ENCODE measurements at regions not wholly inside any gene's neighbourhood (a gene's known extent, or its start where the extent isn't known, plus 50 kb on each side); places are given as distances from the start of the nearest gene placed in this dataset.
"Not testable (repeated sequence)": the region's sequence is repeated elsewhere in the genome, so short reads cannot be mapped to it uniquely, and the experiment has no call there.

DNA sequence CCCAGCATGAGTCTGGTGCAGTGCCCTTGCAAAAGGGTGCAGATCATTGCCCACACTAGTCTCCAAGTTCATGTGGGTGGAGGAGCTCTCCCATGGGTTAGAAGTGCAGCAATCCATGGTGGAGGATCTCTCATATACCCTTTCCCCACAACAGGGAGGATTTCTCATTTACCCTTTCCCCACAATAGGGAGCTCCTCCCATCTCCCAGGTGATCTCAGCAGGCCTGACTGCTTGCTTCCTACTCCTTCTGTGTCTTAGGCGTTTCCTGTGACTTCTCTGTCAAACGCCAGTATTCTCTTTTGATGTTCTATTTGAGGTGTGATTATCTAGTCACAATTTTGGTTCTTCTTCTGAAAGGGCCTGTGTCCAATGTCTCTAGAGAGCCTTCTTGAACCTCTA is 133.8 kb upstream of the RFX3 start:
- no peak for DNase-seq (ENCODE audit: low spot score)

DNA sequence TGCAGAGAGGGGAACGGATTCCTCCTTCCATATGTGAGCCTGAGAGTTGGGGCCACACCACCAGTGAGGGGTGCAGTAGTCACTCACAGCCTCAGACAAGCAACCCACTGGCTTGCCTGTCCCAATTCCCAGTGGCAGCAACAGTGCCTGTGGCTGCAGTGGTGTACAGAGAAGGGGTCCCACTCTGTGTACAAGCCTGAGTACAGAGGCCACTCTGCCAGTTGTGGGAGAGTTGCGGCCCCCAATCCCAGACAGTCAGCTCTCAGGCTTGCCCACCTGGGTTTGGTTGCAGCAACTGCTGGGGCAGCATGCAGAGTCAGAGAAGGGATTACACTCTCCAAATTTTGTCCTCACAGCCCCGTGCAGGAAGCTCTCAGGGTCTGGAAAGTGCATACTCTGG is 133.2 kb upstream of the RFX3 start:
- no peak for DNase-seq (ENCODE audit: low spot score)

DNA sequence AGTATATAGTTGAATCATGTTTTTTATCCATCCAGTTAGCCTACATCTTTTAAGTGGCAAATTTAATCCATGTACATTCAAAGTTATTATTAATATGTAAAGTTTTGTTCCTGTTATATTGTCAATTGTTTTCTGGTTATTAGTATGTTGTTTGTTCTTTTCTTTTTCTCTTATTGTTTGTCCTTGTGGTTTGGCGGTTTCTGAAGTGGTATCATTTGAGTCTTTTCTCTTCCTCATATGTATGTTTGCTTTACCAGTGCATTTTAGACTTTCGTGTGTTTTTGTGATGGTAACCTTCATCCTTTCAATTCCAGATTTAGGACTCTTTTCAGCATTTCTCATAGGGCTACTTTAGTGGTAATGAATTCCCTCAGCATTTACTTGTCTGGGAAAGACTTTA is 130.4 kb upstream of the RFX3 start:
- no peak for DNase-seq (ENCODE audit: low spot score)

DNA sequence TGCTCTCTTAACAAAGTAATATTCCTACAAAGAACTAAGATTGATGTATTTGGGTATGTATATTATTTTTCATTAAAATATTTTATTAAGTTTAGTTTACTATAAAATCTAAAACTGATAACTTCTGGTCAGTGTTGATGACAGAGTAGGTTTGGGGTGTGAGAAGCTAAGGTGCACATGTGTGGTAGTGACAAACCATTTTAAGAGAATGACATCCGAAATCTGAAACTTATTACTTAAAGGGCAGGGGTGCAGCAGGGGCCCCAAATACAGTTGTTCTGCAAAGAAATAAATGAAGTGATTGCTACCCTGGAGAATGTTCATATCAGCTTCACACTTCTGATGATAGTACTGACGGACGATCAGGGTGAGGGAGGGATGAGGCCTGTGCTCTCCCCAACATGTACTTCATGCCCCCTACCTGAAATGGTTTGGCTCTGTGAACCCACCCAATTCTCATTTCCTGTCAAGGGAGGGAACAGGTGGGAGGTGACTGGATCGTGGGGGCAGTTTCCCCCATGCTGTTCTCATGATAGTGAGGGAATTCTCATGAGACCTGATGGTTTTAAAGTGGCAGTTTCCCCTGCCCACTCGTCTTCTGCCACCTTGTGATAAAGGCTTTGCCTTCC is 125.3 kb upstream of the RFX3 start:
- DNase-seq (ENCODE audit: low spot score): no peak

DNA sequence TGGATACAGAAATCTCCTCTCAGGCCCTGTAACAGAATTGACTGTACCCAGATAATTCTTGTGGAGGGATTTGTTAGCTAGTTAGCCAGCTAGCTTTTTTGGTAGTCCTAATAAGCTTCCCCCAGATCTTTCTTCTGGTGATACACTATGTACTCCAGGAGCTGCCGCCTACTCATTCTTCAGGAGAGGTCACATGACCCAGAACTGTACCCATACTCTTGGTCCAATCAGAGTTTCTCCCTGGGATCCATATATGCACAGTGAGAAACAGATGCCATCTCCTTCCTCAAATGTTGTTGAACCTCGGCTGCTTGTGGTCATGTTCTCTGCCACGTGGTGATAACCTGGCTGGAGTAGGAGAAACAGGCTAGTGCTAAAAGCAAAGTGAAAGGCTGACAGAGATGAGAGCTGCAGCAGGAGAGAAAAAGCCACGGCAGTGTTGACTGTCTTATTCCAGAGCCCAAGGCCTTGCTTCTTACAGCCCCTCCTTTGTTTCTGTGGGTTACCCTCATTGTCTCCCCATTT is 123.0 kb upstream of the RFX3 start:
- DNase-seq (ENCODE audit: low spot score): no peak

DNA sequence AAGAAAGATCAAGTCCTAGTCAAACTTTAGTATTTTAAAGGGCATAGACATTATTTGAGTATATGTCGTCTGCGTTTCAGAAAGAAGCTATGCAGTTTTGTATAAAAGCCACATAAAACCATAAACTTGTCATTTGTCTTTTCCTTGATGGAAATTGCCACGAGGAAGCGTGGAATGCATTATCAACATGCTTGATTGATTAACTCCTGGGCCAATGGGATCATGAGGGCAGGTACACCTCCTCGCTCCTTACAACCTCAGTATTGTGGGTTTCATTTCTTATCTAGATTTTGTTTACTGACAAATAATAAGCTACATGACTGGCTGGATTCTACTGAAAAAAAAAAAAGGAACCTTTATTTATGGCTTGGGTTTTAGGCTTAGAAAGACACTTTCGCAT is 122.5 kb upstream of the RFX3 start:
- no peak for DNase-seq (ENCODE audit: low spot score)

DNA sequence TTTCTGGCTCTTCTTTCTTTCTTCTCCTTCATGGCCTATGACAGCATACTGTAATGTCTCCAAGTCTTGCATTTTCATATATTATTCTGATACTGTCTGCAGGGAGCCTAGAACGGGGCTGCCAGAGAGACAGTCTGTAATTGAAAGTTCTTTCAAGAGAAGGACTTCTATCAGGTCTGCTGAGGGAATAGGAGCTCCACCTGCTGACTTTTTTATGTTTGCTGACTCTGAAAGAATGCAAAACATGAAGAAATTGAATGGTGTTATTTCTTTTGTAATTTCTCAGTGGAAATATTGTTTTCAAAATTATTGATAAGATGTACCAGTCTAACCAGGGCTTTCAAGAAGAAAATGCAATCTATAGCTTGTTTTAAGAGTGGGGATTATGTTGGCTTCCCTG is 121.9 kb upstream of the RFX3 start:
- DNase-seq (ENCODE audit: low spot score): peak; percentile 11

DNA sequence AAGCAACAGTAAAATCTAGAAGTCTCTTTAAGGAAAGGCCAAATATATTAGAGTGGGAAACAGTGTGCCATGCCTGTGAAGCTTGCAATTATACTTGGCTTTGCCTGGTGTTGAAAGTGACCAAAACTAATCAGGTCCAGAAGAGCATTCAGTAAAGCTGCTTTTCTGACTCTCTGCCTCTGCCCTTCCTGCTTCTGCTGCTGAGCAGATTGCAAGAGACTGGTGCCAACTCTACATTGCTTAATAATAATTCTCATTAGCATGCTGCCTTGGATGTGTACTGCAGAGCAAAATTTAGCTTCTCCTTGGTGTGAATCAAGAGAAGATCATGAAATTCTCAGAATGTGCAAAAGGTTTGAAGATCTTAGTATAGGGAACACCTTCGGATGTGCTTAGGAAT is 120.4 kb upstream of the RFX3 start:
- DNase-seq (ENCODE audit: low spot score): peak; percentile 86

DNA sequence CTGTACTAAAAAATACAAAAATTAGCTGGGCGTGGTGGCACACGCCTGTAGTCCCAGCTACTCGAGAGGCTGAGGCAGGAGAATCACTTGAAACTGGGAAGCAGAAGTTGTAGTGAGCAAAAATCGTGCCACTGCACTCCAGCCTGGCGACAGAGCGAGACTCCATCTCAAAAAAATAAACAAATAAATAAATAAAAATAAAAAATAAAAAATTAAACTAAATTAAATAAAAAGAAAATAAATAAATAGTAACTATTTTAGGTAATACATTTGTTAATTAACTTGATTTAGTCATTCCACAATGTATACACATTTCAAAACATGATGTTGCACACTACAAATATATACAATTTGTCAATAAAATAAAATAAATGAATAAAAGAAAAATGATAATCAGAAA is 116.3 kb upstream of the RFX3 start:
- DNase-seq (ENCODE audit: low spot score): not testable (repeated sequence)

DNA sequence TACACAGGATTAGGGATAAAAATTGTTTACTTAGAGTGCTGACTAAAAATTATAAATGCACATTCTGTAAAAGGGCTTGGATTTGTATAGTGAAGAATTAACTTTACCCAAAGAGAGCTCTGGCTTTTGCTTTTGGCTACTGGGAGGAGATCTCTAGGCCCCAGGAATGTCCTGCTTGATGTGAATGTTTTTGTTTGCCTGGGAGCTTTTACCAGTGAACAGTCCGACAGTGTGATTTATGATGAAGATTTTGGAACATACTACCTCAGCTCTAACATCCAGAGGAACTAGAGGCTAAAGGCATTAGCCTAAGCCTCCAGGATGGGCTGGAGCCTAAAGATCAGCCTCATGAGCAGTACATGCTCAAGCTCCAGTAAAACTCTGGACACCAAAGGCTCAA is 103.7 kb upstream of the RFX3 start:
- no peak for DNase-seq (ENCODE audit: low spot score)

DNA sequence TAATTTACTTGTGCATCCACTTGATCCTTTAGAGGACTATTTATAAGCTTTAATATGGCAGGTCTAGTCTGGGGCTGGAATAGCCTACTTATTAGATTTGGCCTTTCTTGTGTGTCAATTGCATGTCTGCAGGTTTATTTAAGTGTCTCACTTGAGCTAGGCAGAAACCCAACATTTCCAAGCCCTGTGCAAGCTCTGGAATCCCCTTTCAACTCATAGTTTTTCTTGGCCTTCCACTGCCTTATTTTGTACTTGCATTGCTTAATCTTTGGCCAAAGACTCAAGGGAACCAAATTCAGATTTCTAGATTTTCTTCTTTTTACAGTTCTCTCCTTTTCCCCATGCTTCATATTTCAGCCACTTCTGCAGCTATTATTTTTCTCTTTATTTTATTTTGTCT is 102.4 kb upstream of the RFX3 start:
- no peak for DNase-seq (ENCODE audit: low spot score)

DNA sequence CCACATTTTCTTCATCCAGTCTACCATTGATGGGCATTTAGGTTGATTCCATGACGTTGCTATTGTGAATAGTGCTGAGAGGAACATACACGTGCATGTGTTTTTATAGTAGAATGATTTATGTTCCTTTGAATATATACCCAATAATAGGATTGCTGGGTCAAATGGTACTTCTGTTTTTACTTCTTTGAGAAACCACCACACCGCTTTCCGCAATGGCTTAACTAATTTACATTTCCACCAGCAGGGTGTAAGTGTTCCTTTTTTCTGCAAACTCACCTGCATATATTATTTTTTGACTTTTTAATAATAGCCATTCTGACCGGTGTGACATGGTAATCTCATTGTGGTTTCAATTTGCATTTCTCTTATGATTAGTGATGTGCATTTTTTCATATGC is 82.2 kb upstream of the RFX3 start:
- no peak for DNase-seq (ENCODE audit: low spot score)

DNA sequence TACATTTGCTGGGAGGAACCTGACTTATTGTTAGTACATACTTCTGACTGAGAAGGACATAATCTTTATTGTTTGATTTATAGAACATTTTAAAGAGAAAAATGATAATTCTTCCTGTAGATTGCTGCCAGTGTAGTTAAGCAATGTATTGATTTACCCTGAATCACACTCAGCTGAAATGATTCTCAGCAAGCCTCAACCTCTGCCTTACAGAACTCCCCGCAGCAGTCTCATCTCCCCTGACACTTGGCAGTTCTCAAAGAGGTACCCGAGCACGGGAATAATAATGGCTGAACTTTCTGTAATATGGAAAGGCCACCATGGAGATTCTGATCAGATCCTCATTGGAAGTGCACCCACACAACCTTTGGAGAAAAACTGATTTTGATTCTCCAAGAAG is 74.9 kb upstream of the RFX3 start:
- DNase-seq (ENCODE audit: low spot score): no peak

DNA sequence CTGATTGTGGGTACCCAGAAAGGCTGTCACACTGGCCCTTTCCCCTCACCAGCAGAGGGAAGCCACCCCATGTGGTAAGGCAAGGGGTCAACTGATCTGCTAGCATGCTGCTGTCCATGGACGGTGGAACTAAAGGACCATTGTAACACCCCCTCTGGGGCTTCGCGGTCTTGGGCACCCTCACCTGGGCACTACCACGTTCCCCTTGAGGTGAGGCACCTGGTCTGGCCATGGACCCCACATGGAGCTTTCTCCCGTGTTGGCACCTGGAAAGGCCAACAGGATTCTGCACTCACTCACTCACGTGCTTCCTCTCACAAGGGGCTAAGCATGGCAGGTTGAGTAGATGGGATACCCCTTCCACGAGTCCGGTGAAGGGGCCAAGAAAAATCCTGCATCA is 72.0 kb upstream of the RFX3 start:
- no peak for DNase-seq (ENCODE audit: low spot score)

DNA sequence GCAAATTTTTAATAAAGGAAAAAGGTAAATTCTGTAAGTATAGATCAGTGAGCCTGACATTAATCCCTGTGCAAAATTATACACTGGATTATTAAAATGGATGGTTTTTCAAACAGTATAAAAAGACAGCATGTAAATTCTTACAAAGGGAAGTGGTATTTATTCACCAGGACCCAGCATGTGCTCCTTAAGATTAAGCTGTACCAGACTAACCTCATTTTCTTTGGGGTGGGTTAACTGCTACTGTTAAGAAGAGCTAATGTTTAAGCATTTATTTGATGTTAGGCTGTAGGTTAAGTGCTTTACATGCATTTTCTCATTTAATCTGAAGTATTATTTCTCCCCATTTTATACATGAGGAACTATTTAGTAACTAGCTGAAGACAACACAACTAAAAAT is 60.3 kb upstream of the RFX3 start:
- no peak for DNase-seq (ENCODE audit: low spot score)

DNA sequence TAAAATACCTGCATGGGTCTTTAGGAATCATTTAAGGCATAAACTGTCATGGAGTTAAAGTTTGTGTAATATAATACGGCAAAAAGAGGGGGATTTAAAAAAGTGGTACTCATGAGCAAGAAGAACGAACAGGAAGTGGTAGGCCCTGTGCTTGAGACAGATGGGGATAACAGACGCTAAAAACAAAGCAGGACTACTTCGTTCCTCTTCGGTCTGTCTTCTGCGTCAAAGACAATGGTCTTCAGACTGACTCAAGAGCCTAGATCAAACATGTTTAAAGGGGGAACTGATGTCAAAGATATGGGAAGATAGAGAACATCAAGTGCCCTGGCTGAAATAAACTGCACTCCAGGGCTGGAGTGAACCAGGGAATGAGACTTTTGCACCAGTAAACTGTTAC is 59.8 kb upstream of the RFX3 start:
- no peak for DNase-seq (ENCODE audit: low spot score)

DNA sequence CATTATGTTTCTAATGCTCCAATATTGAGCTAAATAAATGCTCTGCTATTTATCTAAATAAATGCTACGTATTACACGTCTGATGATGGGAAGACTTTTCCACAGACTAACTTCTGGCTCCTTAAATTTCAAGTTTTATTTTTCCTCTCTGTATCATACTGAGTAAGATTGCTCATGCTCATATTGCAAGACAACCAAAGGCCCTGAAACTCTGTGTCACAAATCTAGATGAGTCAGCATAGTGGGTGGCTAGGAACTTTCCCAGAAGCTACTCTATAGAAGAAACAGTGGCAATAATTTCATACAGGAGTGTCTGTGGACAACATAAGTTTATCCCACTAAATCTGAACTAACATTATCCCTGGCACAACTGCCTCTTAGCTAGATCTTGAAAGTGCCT is 53.0 kb upstream of the RFX3 start:
- no peak for DNase-seq (ENCODE audit: low spot score)

DNA sequence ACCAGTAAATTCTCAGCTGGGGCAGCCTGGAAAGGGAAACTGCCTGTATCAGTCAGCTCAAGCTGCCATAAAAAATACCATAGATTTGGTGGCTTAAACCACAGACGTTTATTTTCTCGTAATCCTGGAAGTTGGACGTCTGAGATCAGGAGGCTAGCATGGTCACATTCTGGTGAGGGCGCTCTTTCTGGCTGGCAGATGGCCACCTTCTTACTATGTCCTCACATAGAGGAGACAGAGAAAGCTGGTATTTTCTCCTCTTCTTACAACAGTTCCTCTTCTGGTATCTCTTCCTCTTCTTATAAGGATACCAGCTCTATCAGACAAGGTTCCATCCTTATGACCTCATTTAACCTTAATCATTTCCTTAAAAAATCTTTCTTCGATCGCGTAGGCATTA is 50.5 kb upstream of the RFX3 start:
- no peak for DNase-seq (ENCODE audit: low spot score)

DNA sequence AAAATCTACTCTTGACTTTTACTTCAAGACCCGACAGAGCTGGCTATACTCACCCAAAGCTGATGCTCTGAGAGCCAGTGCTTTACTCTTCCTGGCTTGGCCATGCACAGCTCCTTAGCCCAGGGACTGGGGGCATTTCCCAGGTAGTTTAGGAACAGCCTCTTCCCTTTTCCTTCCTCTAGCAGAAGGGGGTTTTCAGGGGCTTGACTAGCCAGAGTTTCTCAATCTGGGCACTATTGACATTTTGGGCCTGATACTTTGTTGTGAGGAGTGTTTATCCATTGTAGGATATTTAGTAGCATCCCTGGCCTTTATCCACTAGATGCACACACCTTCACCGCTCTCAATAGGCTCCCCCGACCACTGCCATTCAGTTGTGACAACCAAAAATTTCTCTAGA is 50.0 kb upstream of the RFX3 start:
- DNase-seq (ENCODE audit: low spot score): no peak
